GM23248 (cell line): ENCODE measurements at regions not wholly inside any gene's neighbourhood (a gene's known extent, or its start where the extent isn't known, plus 50 kb on each side); places are given as distances from the start of the nearest gene placed in this dataset.
"Not testable (repeated sequence)": the region's sequence is repeated elsewhere in the genome, so short reads cannot be mapped to it uniquely, and the experiment has no call there.

Source experiments
- DNase-seq: peaks from one replicate; pipeline ENCODE4 v3.0.0-alpha.2; 2015
- H2AFZ ChIP-seq: fragments of 200-600 bp; sonication (generic); 2 replicates; pipeline ENCODE4 v1.6.1; 2016; ENCODE audit warnings: antibody characterized with exemption
- H3F3A ChIP-seq: fragments of 200-600 bp; sonication (generic); 2 replicates; pipeline ENCODE4 v1.6.1; 2016; ENCODE audit warnings: mild to moderate bottlenecking, antibody characterized with exemption, mixed run types; ENCODE audit not compliant: insufficient read depth
- H3K27ac ChIP-seq: fragments of 200-600 bp; sonication (generic); 2 replicates; pipeline ENCODE4 v1.5.1; 2016; ENCODE audit warnings: mild to moderate bottlenecking
- H3K27me3 ChIP-seq: fragments of 200-600 bp; sonication (generic); replicated peaks from 2 replicates; pipeline ENCODE4 v1.6.1; 2016; ENCODE audit warnings: mild to moderate bottlenecking; ENCODE audit not compliant: insufficient read depth
- H3K36me3 ChIP-seq: fragments of 200-600 bp; sonication (generic); 2 replicates; pipeline ENCODE4 v1.6.1; 2016; ENCODE audit warnings: low read depth, mild to moderate bottlenecking
- H3K4me1 ChIP-seq: fragments of 200-600 bp; sonication (generic); 2 replicates; pipeline ENCODE4 v1.6.1; 2016; ENCODE audit warnings: mild to moderate bottlenecking; ENCODE audit not compliant: insufficient read depth
- H3K4me2 ChIP-seq: fragments of 200-600 bp; sonication (generic); one replicate; pipeline ENCODE4 v1.6.1; 2016; ENCODE audit warnings: mild to moderate bottlenecking; ENCODE audit not compliant: unreplicated experiment
- H3K4me3 ChIP-seq: fragments of 200-600 bp; sonication (generic); 2 replicates; pipeline ENCODE4 v1.5.1; 2016; ENCODE audit warnings: mild to moderate bottlenecking
- H3K79me2 ChIP-seq: fragments of 200-600 bp; sonication (generic); 2 replicates; pipeline ENCODE4 v1.6.1; 2016; ENCODE audit warnings: mild to moderate bottlenecking; ENCODE audit not compliant: insufficient read depth
- H3K9ac ChIP-seq: fragments of 200-600 bp; sonication (generic); 2 replicates; pipeline ENCODE4 v1.6.1; 2016; ENCODE audit warnings: mild to moderate bottlenecking
- H3K9me2 ChIP-seq: fragments of 200-600 bp; sonication (generic); 2 replicates; pipeline ENCODE4 v1.6.1; 2016; ENCODE audit warnings: mixed run types, mild to moderate bottlenecking, moderate library complexity; ENCODE audit not compliant: insufficient read depth
- H3K9me3 ChIP-seq: fragments of 200-600 bp; sonication (generic); one replicate; pipeline ENCODE4 v1.6.1; 2017; ENCODE audit warnings: low read depth
- H4K20me1 ChIP-seq: fragments of 200-600 bp; sonication (generic); 2 replicates; pipeline ENCODE4 v1.6.0; 2016; ENCODE audit not compliant: insufficient read depth
- EZH2 ChIP-seq: fragments of 200-600 bp; sonication (generic); IDR thresholded peaks from 2 replicates; pipeline ENCODE4 v1.6.1; 2018; ENCODE audit warnings: antibody characterized with exemption, mild to moderate bottlenecking; ENCODE audit not compliant: insufficient read depth, poor library complexity, severe bottlenecking
- EZH2phosphoT487 ChIP-seq: fragments of 200-600 bp; sonication (generic); IDR thresholded peaks from 2 replicates; pipeline ENCODE4 v1.6.1; 2018; ENCODE audit warnings: antibody characterized with exemption, moderate library complexity, mild to moderate bottlenecking, low read depth; ENCODE audit not compliant: insufficient read depth
- WGBS, 2 experiments: methylation state at CpG; one replicate each; pipeline ENCODE4 v1.1.6; 2015 to 2017; ENCODE audit warnings: low lambda C conversion rate in 2 of 2, low coverage in 1 of 2; ENCODE audit errors: missing lambda C conversion rate in 2 of 2; 5-methylcytosine and 5-hydroxymethylcytosine counted together
- in situ Hi-C: fragments of 300-500 bp; cut with MboI; formaldehyde crosslinking; loops from 2 replicates; pipeline ENCODE4 v1.15.0; 2020

DNA sequence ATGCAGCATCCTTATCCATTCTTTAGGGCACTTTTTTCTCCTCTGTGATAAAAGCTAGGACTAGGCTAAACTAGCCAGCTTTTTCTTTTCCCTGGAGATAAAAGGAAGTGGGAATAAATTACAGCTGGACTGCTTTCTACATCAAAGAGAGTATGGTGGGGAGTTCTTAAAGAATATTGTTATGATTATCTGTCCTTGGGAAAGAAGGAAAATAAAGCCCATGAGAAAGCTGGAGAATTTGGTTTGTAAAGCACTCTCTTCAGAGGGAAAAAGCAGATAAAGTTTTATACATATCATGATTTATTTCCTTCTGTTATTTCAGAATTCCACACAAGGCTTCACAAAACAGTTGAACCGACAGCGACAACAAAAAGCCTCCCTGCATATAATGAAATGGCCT is 923.0 kb downstream of the DIPK2A start:
- Histone ChIP-seq H3K4me1 (no peaks in the 10 kb centered on the region), H2AFZ (no peak overlapping the region)

DNA sequence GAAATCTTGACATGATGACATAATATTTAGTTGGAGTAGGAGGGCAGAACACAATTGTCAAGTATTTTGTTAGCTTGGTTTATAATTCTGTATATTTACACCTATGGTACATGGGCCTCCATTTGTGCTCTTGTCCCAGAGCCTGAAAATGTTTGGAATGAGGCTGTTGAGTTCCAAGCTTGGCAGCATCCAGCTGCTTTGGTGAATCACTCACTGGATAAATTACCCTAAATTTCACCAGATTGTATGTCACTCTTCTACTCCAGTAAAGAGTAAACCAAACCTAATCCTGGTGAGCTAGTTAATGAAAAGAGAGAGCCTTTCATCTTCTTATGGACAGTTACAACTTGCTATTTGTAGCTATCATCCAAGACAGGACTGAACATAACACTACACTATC is 928.7 kb downstream of the DIPK2A start:
- Histone ChIP-seq H3K9me3 (no peaks in the 10 kb centered on the region), H3K4me1 (no peaks in the 10 kb centered on the region; the same call in 1 of the 2 replicates), H3K27me3 (no peaks in the 10 kb centered on the region), H2AFZ (no peak overlapping the region), H3K27ac (no peak overlapping the region), H3K9me2 (peaks cover 4% of the 10 kb centered on the region; the same call in 1 of the 2 replicates), H3K4me3 (no peak overlapping the region), H3K9ac (no peak overlapping the region), H3K79me2 (no peaks in the 10 kb centered on the region), H3K36me3 (no peaks in the 10 kb centered on the region), H3F3A (no peaks in the 10 kb centered on the region), H3K4me2 (no peak overlapping the region), H4K20me1 (no peaks in the 10 kb centered on the region)
- TF ChIP-seq EZH2, result no peak
- TF ChIP-seq EZH2phosphoT487, result no peak
- in situ Hi-C loops, result no loop called here
- DNase-seq, result peak; percentile 26

More for the DNA sequence above, 923.0 kb downstream of the DIPK2A start:
- H3K4me2 ChIP-seq, result no peak overlapping the region
- TF ChIP-seq EZH2 (no peak), EZH2phosphoT487 (no peak)
- no peaks in the 10 kb centered on the region for H3K36me3 ChIP-seq
- H3K4me3 ChIP-seq, result no peak overlapping the region
- H4K20me1 ChIP-seq, result no peaks in the 10 kb centered on the region
- in situ Hi-C loops, result no loop called here
- H3K27me3 ChIP-seq, result no peaks in the 10 kb centered on the region
- DNase-seq, result no peak
- 17 to 36% methylated on average over 2 of the region's 2 CpGs for WGBS, 2 experiments
- H3K9ac ChIP-seq, result no peak overlapping the region
- no peaks in the 10 kb centered on the region for H3K79me2 ChIP-seq
- no peaks in the 10 kb centered on the region for H3K9me3 ChIP-seq
- H3K9me2 ChIP-seq, result peaks cover 4% of the 10 kb centered on the region; the same call in 1 of the 2 replicates
- H3F3A ChIP-seq, result no peaks in the 10 kb centered on the region
- H3K27ac ChIP-seq, result no peak overlapping the region

DNA sequence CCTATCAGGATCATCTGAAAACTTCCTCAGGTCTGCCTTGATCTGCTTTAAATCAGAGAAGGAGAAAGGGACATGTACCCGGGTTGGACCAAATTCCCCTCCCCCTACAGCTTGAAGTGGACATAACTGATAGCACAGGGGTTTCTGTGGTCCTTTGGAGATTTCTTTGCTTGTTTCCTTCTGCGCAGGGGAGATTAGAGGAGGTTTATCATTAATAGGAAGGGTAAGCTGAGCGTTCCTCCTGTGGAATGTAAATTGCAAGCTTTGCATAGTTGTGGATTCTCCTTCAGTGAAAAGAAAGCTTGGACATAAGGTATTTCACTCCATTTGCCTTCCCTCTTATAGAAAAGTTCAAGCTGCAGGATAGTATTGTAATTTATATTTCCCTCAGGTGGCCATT is 936.0 kb downstream of the DIPK2A start:
- H3K4me1 ChIP-seq, H3K79me2 ChIP-seq, H3K9me3 ChIP-seq, H3K27me3 ChIP-seq, H2AFZ ChIP-seq, H3K4me2 ChIP-seq, H3F3A ChIP-seq, H4K20me1 ChIP-seq, H3K27ac ChIP-seq, DNase-seq, H3K4me3 ChIP-seq, H3K36me3 ChIP-seq, in situ Hi-C loops, H3K9ac ChIP-seq, H3K9me2 ChIP-seq: not testable (repeated sequence)
- 36 to 50% methylated on average over 3 of the region's 3 CpGs for WGBS, 2 experiments

DNA sequence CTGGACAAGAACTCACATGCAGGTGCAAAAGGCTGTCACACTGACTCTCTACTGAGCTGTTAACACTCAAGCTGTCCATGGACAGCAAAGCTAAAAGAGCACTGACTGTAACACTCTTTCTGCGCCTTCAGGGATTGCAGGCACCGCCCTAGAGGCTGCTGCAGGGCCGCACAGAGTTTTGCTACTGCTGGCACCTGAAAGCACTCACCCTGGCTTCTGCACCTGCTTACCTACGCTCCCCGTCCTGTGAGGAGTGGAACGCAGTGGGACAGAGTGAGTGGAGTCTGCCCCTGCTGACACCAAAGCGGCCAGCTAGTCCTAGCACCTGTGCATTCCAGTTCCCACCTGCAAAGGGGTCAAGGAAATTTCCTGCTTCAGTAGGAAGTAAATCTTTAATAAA is 941.3 kb downstream of the DIPK2A start:
- H3K36me3 ChIP-seq, result no peaks in the 10 kb centered on the region
- no peaks in the 10 kb centered on the region for H3K27me3 ChIP-seq
- H3K9me3 ChIP-seq, result no peaks in the 10 kb centered on the region
- DNase-seq, result no peak
- no peak overlapping the region for H3K4me3 ChIP-seq
- H3K27ac ChIP-seq, result no peak overlapping the region
- 60 to 62% methylated on average over 7 of the region's 7 CpGs for WGBS, 2 experiments
- in situ Hi-C loops, result no loop called here
- no peak overlapping the region for H2AFZ ChIP-seq
- H3K4me2 ChIP-seq, result no peak overlapping the region
- H3F3A ChIP-seq, result no peaks in the 10 kb centered on the region
- TF ChIP-seq EZH2phosphoT487, result no peak
- TF ChIP-seq EZH2, result no peak
- H3K9me2 ChIP-seq, result no peaks in the 10 kb centered on the region
- no peaks in the 10 kb centered on the region for H3K79me2 ChIP-seq
- H3K4me1 ChIP-seq, result no peaks in the 10 kb centered on the region
- H3K9ac ChIP-seq, result no peak overlapping the region
- no peaks in the 10 kb centered on the region for H4K20me1 ChIP-seq

DNA sequence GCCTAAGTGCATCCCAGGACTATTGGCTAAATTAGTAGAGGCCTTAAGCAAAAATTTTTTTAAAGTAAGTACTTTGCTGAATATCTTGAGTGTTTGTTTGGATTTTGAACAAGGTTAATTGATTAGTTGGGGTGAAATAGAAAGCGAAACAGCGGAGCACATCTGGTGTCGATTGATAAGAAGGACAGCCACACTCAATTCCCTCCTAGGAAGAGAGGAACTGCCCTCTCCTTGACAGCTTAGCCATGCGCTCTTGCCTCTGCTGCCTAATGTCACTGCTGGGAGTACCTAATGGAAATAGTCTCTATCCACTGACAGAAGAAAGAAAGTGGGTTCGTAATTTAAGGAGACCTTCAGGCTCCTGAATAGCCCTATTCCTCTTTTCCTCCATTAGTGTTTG is 943.6 kb downstream of the DIPK2A start:
- no peak overlapping the region for H3K4me3 ChIP-seq
- no peak overlapping the region for H2AFZ ChIP-seq
- no peak overlapping the region for H3K27ac ChIP-seq
- no peaks in the 10 kb centered on the region for H3K9me2 ChIP-seq
- DNase-seq, result no peak
- no peak overlapping the region for H3K4me2 ChIP-seq
- H3K36me3 ChIP-seq, result no peaks in the 10 kb centered on the region
- 69 to 72% methylated on average over 5 of the region's 5 CpGs for WGBS, 2 experiments
- no peaks in the 10 kb centered on the region for H3K4me1 ChIP-seq
- no peaks in the 10 kb centered on the region for H4K20me1 ChIP-seq
- H3F3A ChIP-seq, result no peaks in the 10 kb centered on the region
- H3K27me3 ChIP-seq, result no peaks in the 10 kb centered on the region
- H3K79me2 ChIP-seq, result no peaks in the 10 kb centered on the region
- in situ Hi-C loops, result no loop called here
- no peak for TF ChIP-seq EZH2
- TF ChIP-seq EZH2phosphoT487, result no peak
- H3K9ac ChIP-seq, result no peak overlapping the region
- H3K9me3 ChIP-seq, result no peaks in the 10 kb centered on the region
